Endothelial cell of umbilical vein (primary cell): ENCODE measurements at regions not wholly inside any gene's neighbourhood (a gene's known extent, or its start where the extent isn't known, plus 50 kb on each side); places are given as distances from the start of the nearest gene placed in this dataset.

ENCODE experiments used
- CTCF ChIP-seq, 2 donors: IDR thresholded peaks; 1 replicate in 1 of 2; 2 replicates in 1 of 2; pipeline ENCODE4 v1.5.1; 2011; ENCODE audit warnings: low read length in 2 of 2, mild to moderate bottlenecking in 2 of 2, moderate library complexity in 2 of 2, control low read depth in 1 of 2, inconsistent platforms in 1 of 2, low read depth in 1 of 2; ENCODE audit not compliant: insufficient read depth in 1 of 2; ENCODE audit errors: extremely low read depth in 1 of 2
- EZH2 ChIP-seq: IDR thresholded peaks from 2 replicates; pipeline ENCODE4 v1.6.1; 2012; ENCODE audit warnings: borderline replicate concordance, low read depth, mild to moderate bottlenecking, moderate library complexity, low read length, inconsistent platforms; ENCODE audit not compliant: severe bottlenecking
- JUN ChIP-seq: IDR thresholded peaks from 2 replicates; pipeline ENCODE4 v1.6.1; 2011; ENCODE audit warnings: borderline replicate concordance, low read depth; ENCODE audit not compliant: insufficient read length, insufficient read depth
- POLR2A ChIP-seq: IDR thresholded peaks from 2 replicates; pipeline ENCODE4 v1.6.1; 2012; ENCODE audit warnings: low read depth, mild to moderate bottlenecking, control low read depth, low read length
- POLR2AphosphoS5 ChIP-seq: IDR thresholded peaks from 2 replicates; pipeline ENCODE4 v1.6.1; 2012; ENCODE audit warnings: low read depth, mild to moderate bottlenecking, control low read depth, low read length, moderate library complexity; ENCODE audit not compliant: insufficient read depth

GRCh38 chr5:36406023-36406422, 104.3 kb upstream of the RANBP3L start:
- TF ChIP-seq CTCF (IDR thresholded peaks at IDR 0.05; ENCODE audit: extremely low read depth in 1 of 2, insufficient read depth in 1 of 2, low read depth in 1 of 2, low read length in 2 of 2) (no peak), JUN (no peak), POLR2A (no peak), EZH2 (no peak), POLR2AphosphoS5 (no peak)
